Colon (tissue), 2 donors: ENCODE measurements at regions not wholly inside any gene's neighbourhood (a gene's known extent, or its start where the extent isn't known, plus 50 kb on each side); places are given as distances from the start of the nearest gene placed in this dataset.
"Not testable (repeated sequence)": the region's sequence is repeated elsewhere in the genome, so short reads cannot be mapped to it uniquely, and the experiment has no call there.

Source experiments
- FAIRE-seq: peaks from 2 replicates; lab custom pipeline; 2012; peaks lifted over from hg19 to GRCh38; lab: Jason Lieb, UNC
- donor health status: control.
- donor health status: control.

- no peak for FAIRE-seq
These were observed 121.2 kb downstream of the FSCB start for GRCh38 chr14:44385906-44386305.

- not testable (repeated sequence) for FAIRE-seq
These were observed 121.8 kb downstream of the FSCB start for GRCh38 chr14:44385296-44385695.

- FAIRE-seq, result not testable (repeated sequence)
These were observed 122.3 kb downstream of the FSCB start for GRCh38 chr14:44384601-44385293.

GRCh38 chr14:44384093-44384492, 123.0 kb downstream of the FSCB start:
- no peak for FAIRE-seq

- FAIRE-seq, result no peak
These were observed 123.4 kb downstream of the FSCB start for GRCh38 chr14:44383636-44384035.

GRCh38 chr14:44379292-44379977, 127.6 kb downstream of the FSCB start:
- FAIRE-seq, result no peak

- FAIRE-seq, result no peak
These were observed 132.2 kb downstream of the FSCB start for GRCh38 chr14:44374906-44375305.

- FAIRE-seq, result no peak
These were observed 134.1 kb downstream of the FSCB start for GRCh38 chr14:44372807-44373489.

- FAIRE-seq, result no peak
These were observed 134.9 kb downstream of the FSCB start for GRCh38 chr14:44372231-44372630.

GRCh38 chr14:44370727-44371126, 136.4 kb downstream of the FSCB start:
- FAIRE-seq, result no peak

GRCh38 chr14:44369401-44370123, 137.5 kb downstream of the FSCB start:
- FAIRE-seq, result no peak

- FAIRE-seq, result no peak
These were observed 146.0 kb downstream of the FSCB start for GRCh38 chr14:44361083-44361482.

- FAIRE-seq, result no peak
These were observed 153.3 kb downstream of the FSCB start for GRCh38 chr14:44353805-44354204.

- no peak for FAIRE-seq
These were observed 154.9 kb downstream of the FSCB start for GRCh38 chr14:44352201-44352600.

- FAIRE-seq, result no peak
These were observed 159.8 kb downstream of the FSCB start for GRCh38 chr14:44347316-44347715.

GRCh38 chr14:44341116-44341515, 166.0 kb downstream of the FSCB start:
- no peak for FAIRE-seq

- no peak for FAIRE-seq
These were observed 167.2 kb downstream of the FSCB start for GRCh38 chr14:44339862-44340261.

- no peak for FAIRE-seq
These were observed 167.9 kb downstream of the FSCB start for GRCh38 chr14:44339231-44339630.

GRCh38 chr14:44317441-44317746, 189.7 kb downstream of the FSCB start:
- FAIRE-seq, result no peak

GRCh38 chr14:44316647-44317440, 190.2 kb downstream of the FSCB start:
- FAIRE-seq, result no peak

GRCh38 chr14:44309331-44309730, 197.8 kb downstream of the FSCB start:
- FAIRE-seq, result no peak

GRCh38 chr14:44300916-44301315, 206.2 kb downstream of the FSCB start:
- FAIRE-seq, result no peak
